GM23338 (cell line): ENCODE measurements at regions not wholly inside any gene's neighbourhood (a gene's known extent, or its start where the extent isn't known, plus 50 kb on each side); places are given as distances from the start of the nearest gene placed in this dataset.

Experiments
- ATAC-seq: fragments of 200-7000 bp; cut with Tn5 transposase; 3 replicates; pipeline ENCODE4 v1.9.1; 2020
- DNase-seq: peaks from one replicate; pipeline ENCODE4 v3.0.0-alpha.2; 2015; ENCODE audit warnings: low spot score
- H2AFZ ChIP-seq: fragments of 200-600 bp; sonication (generic); 2 replicates; pipeline ENCODE4 v1.8.0; 2016; ENCODE audit warnings: antibody characterized with exemption, mild to moderate bottlenecking, moderate library complexity
- H3F3A ChIP-seq: fragments of 200-600 bp; sonication (generic); replicated peaks from 2 replicates; pipeline ENCODE4 v1.8.0; 2017; ENCODE audit warnings: antibody characterized with exemption, mixed run types, low read depth
- H3K27ac ChIP-seq: fragments of 200-600 bp; sonication (generic); 2 replicates; pipeline ENCODE4 v1.6.1; 2016; ENCODE audit warnings: low read depth
- H3K27me3 ChIP-seq: fragments of 200-600 bp; sonication (generic); 2 replicates; pipeline ENCODE4 v1.8.0; 2016; ENCODE audit warnings: mild to moderate bottlenecking, mixed run types, moderate library complexity; ENCODE audit not compliant: insufficient read depth
- H3K36me3 ChIP-seq: fragments of 200-600 bp; sonication (generic); 2 replicates; pipeline ENCODE4 v1.8.0; 2016; ENCODE audit warnings: mild to moderate bottlenecking; ENCODE audit not compliant: insufficient read depth
- H3K4me1 ChIP-seq: fragments of 200-600 bp; sonication (generic); 2 replicates; pipeline ENCODE4 v1.8.0; 2016; ENCODE audit warnings: mild to moderate bottlenecking, moderate library complexity; ENCODE audit not compliant: insufficient read depth
- H3K4me2 ChIP-seq: fragments of 200-600 bp; sonication (generic); 2 replicates; pipeline ENCODE4 v1.7.1; 2017; ENCODE audit warnings: mixed run types
- H3K4me3 ChIP-seq: fragments of 200-600 bp; sonication (generic); 2 replicates; pipeline ENCODE4 v1.6.1; 2016; ENCODE audit warnings: mixed run types
- H3K79me2 ChIP-seq: fragments of 200-600 bp; sonication (generic); replicated peaks from 2 replicates; pipeline ENCODE4 v1.8.0; 2017; ENCODE audit warnings: mild to moderate bottlenecking; ENCODE audit not compliant: insufficient read depth
- H3K9me2 ChIP-seq: fragments of 200-600 bp; sonication (generic); 2 replicates; pipeline ENCODE4 v1.8.0; 2017; ENCODE audit not compliant: insufficient read depth
- H4K20me1 ChIP-seq: fragments of 200-600 bp; sonication (generic); replicated peaks from 2 replicates; pipeline ENCODE4 v1.8.0; 2017; ENCODE audit warnings: mild to moderate bottlenecking; ENCODE audit not compliant: insufficient read depth
- H3K27ac Mint-ChIP-seq: 2 replicates; pipeline ENCODE4 v1.8.0; 2020; ENCODE audit warnings: inconsistent platforms, mild to moderate bottlenecking, moderate library complexity, mixed read lengths
- H3K27me3 Mint-ChIP-seq: 3 replicates; pipeline ENCODE4 v1.8.0; 2022; ENCODE audit warnings: low read depth, mild to moderate bottlenecking, moderate library complexity, mixed read lengths, inconsistent platforms; ENCODE audit not compliant: insufficient read depth, poor library complexity
- H3K36me3 Mint-ChIP-seq: 3 replicates; pipeline ENCODE4 v1.8.0; 2021; ENCODE audit warnings: low read depth, mild to moderate bottlenecking, inconsistent platforms, moderate library complexity, mixed read lengths
- H3K4me1 Mint-ChIP-seq: 3 replicates; pipeline ENCODE4 v1.8.0; 2020; ENCODE audit warnings: mild to moderate bottlenecking, inconsistent platforms, mixed read lengths
- H3K4me3 Mint-ChIP-seq: 3 replicates; pipeline ENCODE4 v1.8.0; 2021; ENCODE audit warnings: moderate library complexity, mild to moderate bottlenecking, inconsistent platforms, mixed read lengths
- H3K9me3 Mint-ChIP-seq: 3 replicates; pipeline ENCODE4 v1.8.0; 2020; ENCODE audit warnings: moderate library complexity, mild to moderate bottlenecking, inconsistent platforms, mixed read lengths
- JUNB ChIP-seq: IDR thresholded peaks from one replicate; pipeline ENCODE4 v1.6.1; 2016; ENCODE audit warnings: antibody characterized with exemption; ENCODE audit not compliant: unreplicated experiment
- NANOG ChIP-seq: IDR thresholded peaks from 2 replicates; pipeline ENCODE4 v1.6.1; 2016; ENCODE audit warnings: antibody characterized with exemption, borderline replicate concordance
- POLR2AphosphoS5 ChIP-seq: IDR thresholded peaks from 2 replicates; pipeline ENCODE4 v1.6.1; 2016; ENCODE audit warnings: antibody characterized with exemption, low read depth
- STAT1 ChIP-seq: IDR thresholded peaks from one replicate; pipeline ENCODE4 v1.6.1; 2016; ENCODE audit warnings: antibody characterized with exemption; ENCODE audit not compliant: unreplicated experiment
- ZNF114 ChIP-seq: fragments of 250-450 bp; sonication (Bioruptor Pico); IDR thresholded peaks from 2 replicates; pipeline ENCODE4 v1.5.0; 2020; ENCODE audit warnings: mild to moderate bottlenecking, moderate library complexity
- ZNF331 ChIP-seq: fragments of 250-450 bp; sonication (Bioruptor Pico); IDR thresholded peaks from 2 replicates; pipeline ENCODE4 v1.5.0; 2020; ENCODE audit warnings: low read depth, mild to moderate bottlenecking, moderate library complexity
- TF ChIP-seq, protein P1 (sequence below): IDR thresholded peaks from 2 replicates; pipeline ENCODE4 v1.6.1; 2016; ENCODE audit warnings: antibody characterized with exemption
- TF ChIP-seq, protein P2 (sequence below): fragments of 250-450 bp; sonication (Bioruptor Pico); IDR thresholded peaks from 2 replicates; pipeline ENCODE4 v1.5.0; 2020; ENCODE audit warnings: mild to moderate bottlenecking, moderate library complexity
- TF ChIP-seq, protein P3 (sequence below): IDR thresholded peaks from one replicate; pipeline ENCODE4 v1.6.1; 2018; ENCODE audit warnings: antibody characterized with exemption; ENCODE audit not compliant: unreplicated experiment
- TF ChIP-seq, protein P4 (sequence below), 2 experiments: fragments of 200-600 bp in 1 of 2; sonication (generic) in 1 of 2; conservative IDR thresholded peaks; 2 replicates each; pipeline versions ENCODE4 v1.5.1 to v1.6.1; 2016 to 2017; ENCODE audit warnings: antibody characterized with exemption in 2 of 2, low read depth in 2 of 2, mild to moderate bottlenecking in 2 of 2, moderate library complexity in 1 of 2

DNA sequence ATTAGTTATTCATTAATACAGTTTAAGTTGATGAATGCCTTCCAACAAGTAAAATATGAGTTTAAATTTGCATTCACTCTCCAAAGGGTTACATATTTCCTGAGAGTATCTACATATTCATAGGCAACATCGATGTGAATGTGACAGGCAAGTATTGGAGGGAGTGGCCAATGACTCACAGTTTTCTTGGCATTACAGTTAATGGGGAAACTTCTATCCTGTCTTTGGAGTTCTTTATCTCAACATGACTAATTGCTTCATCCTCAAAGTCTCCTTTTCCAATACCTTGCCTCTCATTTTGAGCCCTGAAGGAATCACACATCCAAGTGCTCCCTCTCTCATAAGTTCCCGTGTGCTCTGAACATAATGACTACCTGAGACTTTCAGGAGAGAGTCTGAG lies 439.7 kb upstream of the FRG2C start:
- no peak overlapping the region for H3K27ac ChIP-seq
- H4K20me1 ChIP-seq = no peaks in the 10 kb centered on the region
- Mint-ChIP-seq H3K36me3 (no peaks in the 10 kb centered on the region), H3K27me3 (no peaks in the 10 kb centered on the region), H3K4me3 (no peak overlapping the region), H3K4me1 (no peaks in the 10 kb centered on the region; the same call in 2 of the 3 replicates), H3K27ac (no peak overlapping the region), H3K9me3 (no peaks in the 10 kb centered on the region; the same call in 2 of the 3 replicates)
- H3K27me3 ChIP-seq = no peaks in the 10 kb centered on the region
- no peak overlapping the region for H2AFZ ChIP-seq
- no peaks in the 10 kb centered on the region for H3F3A ChIP-seq
- no peak for ATAC-seq
- no peak overlapping the region for H3K4me3 ChIP-seq
- TF ChIP-seq, protein P1, sequence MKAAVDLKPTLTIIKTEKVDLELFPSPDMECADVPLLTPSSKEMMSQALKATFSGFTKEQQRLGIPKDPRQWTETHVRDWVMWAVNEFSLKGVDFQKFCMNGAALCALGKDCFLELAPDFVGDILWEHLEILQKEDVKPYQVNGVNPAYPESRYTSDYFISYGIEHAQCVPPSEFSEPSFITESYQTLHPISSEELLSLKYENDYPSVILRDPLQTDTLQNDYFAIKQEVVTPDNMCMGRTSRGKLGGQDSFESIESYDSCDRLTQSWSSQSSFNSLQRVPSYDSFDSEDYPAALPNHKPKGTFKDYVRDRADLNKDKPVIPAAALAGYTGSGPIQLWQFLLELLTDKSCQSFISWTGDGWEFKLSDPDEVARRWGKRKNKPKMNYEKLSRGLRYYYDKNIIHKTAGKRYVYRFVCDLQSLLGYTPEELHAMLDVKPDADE = no peak
- TF ChIP-seq ZNF114 = no peak
- TF ChIP-seq STAT1 = no peak
- TF ChIP-seq, protein P2, sequence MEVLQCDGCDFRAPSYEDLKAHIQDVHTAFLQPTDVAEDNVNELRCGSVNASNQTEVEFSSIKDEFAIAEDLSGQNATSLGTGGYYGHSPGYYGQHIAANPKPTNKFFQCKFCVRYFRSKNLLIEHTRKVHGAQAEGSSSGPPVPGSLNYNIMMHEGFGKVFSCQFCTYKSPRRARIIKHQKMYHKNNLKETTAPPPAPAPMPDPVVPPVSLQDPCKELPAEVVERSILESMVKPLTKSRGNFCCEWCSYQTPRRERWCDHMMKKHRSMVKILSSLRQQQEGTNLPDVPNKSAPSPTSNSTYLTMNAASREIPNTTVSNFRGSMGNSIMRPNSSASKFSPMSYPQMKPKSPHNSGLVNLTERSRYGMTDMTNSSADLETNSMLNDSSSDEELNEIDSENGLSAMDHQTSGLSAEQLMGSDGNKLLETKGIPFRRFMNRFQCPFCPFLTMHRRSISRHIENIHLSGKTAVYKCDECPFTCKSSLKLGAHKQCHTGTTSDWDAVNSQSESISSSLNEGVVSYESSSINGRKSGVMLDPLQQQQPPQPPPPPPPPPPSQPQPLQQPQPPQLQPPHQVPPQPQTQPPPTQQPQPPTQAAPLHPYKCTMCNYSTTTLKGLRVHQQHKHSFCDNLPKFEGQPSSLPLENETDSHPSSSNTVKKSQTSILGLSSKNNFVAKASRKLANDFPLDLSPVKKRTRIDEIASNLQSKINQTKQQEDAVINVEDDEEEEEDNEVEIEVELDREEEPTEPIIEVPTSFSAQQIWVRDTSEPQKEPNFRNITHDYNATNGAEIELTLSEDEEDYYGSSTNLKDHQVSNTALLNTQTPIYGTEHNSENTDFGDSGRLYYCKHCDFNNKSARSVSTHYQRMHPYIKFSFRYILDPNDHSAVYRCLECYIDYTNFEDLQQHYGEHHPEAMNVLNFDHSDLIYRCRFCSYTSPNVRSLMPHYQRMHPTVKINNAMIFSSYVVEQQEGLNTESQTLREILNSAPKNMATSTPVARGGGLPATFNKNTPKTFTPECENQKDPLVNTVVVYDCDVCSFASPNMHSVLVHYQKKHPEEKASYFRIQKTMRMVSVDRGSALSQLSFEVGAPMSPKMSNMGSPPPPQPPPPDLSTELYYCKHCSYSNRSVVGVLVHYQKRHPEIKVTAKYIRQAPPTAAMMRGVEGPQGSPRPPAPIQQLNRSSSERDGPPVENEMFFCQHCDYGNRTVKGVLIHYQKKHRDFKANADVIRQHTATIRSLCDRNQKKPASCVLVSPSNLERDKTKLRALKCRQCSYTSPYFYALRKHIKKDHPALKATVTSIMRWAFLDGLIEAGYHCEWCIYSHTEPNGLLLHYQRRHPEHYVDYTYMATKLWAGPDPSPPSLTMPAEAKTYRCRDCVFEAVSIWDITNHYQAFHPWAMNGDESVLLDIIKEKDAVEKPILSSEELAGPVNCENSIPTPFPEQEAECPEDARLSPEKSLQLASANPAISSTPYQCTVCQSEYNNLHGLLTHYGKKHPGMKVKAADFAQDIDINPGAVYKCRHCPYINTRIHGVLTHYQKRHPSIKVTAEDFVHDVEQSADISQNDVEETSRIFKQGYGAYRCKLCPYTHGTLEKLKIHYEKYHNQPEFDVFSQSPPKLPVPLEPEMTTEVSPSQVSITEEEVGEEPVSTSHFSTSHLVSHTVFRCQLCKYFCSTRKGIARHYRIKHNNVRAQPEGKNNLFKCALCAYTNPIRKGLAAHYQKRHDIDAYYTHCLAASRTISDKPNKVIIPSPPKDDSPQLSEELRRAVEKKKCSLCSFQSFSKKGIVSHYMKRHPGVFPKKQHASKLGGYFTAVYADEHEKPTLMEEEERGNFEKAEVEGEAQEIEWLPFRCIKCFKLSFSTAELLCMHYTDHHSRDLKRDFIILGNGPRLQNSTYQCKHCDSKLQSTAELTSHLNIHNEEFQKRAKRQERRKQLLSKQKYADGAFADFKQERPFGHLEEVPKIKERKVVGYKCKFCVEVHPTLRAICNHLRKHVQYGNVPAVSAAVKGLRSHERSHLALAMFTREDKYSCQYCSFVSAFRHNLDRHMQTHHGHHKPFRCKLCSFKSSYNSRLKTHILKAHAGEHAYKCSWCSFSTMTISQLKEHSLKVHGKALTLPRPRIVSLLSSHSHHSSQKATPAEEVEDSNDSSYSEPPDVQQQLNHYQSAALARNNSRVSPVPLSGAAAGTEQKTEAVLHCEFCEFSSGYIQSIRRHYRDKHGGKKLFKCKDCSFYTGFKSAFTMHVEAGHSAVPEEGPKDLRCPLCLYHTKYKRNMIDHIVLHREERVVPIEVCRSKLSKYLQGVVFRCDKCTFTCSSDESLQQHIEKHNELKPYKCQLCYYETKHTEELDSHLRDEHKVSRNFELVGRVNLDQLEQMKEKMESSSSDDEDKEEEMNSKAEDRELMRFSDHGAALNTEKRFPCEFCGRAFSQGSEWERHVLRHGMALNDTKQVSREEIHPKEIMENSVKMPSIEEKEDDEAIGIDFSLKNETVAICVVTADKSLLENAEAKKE (CRISPR knock-in tag) = no peak
- TF ChIP-seq NANOG = no peak
- TF ChIP-seq JUNB = no peak
- TF ChIP-seq ZNF331 (CRISPR knock-in tag) = no peak
- TF ChIP-seq, protein P3, sequence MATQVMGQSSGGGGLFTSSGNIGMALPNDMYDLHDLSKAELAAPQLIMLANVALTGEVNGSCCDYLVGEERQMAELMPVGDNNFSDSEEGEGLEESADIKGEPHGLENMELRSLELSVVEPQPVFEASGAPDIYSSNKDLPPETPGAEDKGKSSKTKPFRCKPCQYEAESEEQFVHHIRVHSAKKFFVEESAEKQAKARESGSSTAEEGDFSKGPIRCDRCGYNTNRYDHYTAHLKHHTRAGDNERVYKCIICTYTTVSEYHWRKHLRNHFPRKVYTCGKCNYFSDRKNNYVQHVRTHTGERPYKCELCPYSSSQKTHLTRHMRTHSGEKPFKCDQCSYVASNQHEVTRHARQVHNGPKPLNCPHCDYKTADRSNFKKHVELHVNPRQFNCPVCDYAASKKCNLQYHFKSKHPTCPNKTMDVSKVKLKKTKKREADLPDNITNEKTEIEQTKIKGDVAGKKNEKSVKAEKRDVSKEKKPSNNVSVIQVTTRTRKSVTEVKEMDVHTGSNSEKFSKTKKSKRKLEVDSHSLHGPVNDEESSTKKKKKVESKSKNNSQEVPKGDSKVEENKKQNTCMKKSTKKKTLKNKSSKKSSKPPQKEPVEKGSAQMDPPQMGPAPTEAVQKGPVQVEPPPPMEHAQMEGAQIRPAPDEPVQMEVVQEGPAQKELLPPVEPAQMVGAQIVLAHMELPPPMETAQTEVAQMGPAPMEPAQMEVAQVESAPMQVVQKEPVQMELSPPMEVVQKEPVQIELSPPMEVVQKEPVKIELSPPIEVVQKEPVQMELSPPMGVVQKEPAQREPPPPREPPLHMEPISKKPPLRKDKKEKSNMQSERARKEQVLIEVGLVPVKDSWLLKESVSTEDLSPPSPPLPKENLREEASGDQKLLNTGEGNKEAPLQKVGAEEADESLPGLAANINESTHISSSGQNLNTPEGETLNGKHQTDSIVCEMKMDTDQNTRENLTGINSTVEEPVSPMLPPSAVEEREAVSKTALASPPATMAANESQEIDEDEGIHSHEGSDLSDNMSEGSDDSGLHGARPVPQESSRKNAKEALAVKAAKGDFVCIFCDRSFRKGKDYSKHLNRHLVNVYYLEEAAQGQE = no peak
- TF ChIP-seq POLR2AphosphoS5 = no peak
- TF ChIP-seq, protein P4, sequence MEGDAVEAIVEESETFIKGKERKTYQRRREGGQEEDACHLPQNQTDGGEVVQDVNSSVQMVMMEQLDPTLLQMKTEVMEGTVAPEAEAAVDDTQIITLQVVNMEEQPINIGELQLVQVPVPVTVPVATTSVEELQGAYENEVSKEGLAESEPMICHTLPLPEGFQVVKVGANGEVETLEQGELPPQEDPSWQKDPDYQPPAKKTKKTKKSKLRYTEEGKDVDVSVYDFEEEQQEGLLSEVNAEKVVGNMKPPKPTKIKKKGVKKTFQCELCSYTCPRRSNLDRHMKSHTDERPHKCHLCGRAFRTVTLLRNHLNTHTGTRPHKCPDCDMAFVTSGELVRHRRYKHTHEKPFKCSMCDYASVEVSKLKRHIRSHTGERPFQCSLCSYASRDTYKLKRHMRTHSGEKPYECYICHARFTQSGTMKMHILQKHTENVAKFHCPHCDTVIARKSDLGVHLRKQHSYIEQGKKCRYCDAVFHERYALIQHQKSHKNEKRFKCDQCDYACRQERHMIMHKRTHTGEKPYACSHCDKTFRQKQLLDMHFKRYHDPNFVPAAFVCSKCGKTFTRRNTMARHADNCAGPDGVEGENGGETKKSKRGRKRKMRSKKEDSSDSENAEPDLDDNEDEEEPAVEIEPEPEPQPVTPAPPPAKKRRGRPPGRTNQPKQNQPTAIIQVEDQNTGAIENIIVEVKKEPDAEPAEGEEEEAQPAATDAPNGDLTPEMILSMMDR (conservative IDR thresholded peaks at IDR 0.05; ENCODE audit: low read depth in 2 of 2) = no peak
- DNase-seq = no peak
- no peak overlapping the region for H3K4me2 ChIP-seq
- no peaks in the 10 kb centered on the region for H3K36me3 ChIP-seq
- no peaks in the 10 kb centered on the region for H3K79me2 ChIP-seq
- 0 out of 2 replicates have a peak, but pooled peaks cover 8% of the 10 kb centered on the region for H3K9me2 ChIP-seq
- H3K4me1 ChIP-seq = no peaks in the 10 kb centered on the region
